ENCODE measurements at regions not wholly inside any gene's neighbourhood (a gene's known extent, or its start where the extent isn't known, plus 50 kb on each side); places are given as distances from the start of the nearest gene placed in this dataset.

DNA sequence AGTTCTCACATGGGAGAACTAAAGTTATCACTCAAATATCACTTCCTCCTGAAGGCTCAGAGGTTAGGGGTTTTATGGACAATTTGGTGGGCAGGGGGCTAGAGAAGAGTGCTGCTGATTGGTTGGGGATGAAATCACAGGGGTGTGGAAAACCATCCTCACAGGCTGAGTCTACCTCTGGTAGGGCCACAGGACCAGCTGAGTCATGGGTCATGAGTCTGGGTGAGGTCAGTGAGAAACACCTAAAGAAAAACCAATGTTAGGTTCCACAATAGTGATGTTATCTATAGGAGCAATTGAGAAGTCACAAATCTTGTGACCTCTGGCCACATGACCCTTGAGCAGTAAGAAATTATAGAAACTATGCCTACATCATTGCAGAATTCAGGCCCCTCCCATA, 203.3 kb upstream of the TARS1 start:
- Histone ChIP-seq H3K4ac (ENCODE audit: low read depth, low read length) (no peak overlapping the region), H3K4me1 (ENCODE audit: control insufficient read depth in 1 of 2, insufficient read depth in 2 of 2, low read length in 2 of 2) (no peaks in the 10 kb centered on the region), H3K18ac (ENCODE audit: low read length) (no peak overlapping the region), H2BK120ac (ENCODE audit: insufficient read depth, low read length, poor library complexity) (no peak overlapping the region), H2BK5ac (ENCODE audit: low read depth, low read length, poor library complexity) (no peak overlapping the region), H3K79me1 (ENCODE audit: low read length) (no peaks in the 10 kb centered on the region), H3K4me2 (ENCODE audit: low read length) (no peak overlapping the region), H3K36me3 (ENCODE audit: control insufficient read depth in 1 of 2, insufficient read depth in 2 of 2, low read length in 2 of 2) (no peaks in the 10 kb centered on the region), H3K9me3 (ENCODE audit: insufficient read depth, low read depth, low read length) (no peaks in the 10 kb centered on the region), H3K23ac (ENCODE audit: low read length) (no peak overlapping the region), H4K8ac (ENCODE audit: low read depth, low read length) (no peak overlapping the region), H3K27me3 (ENCODE audit: insufficient read depth, low read length) (no peaks in the 10 kb centered on the region), H2AFZ (ENCODE audit: insufficient read depth, low read length, poor library complexity) (no peak overlapping the region), H2BK12ac (ENCODE audit: low read length) (no peak overlapping the region), H4K91ac (ENCODE audit: low read depth, low read length) (no peak overlapping the region), H3K4me3 (ENCODE audit: low read depth, low read length) (no peak overlapping the region), H3K79me2 (ENCODE audit: control insufficient read depth, insufficient read depth, low read length, poor library complexity) (no peaks in the 10 kb centered on the region), H3K9ac (ENCODE audit: low read length) (no peak overlapping the region), H3K27ac (ENCODE audit: low read depth, low read length) (no peak overlapping the region), H3K14ac (ENCODE audit: low read length) (no peak overlapping the region), H2AK5ac (ENCODE audit: low read length) (no peak overlapping the region), H4K12ac (ENCODE audit: low read depth, low read length) (no peak overlapping the region)
- no peak for DNase-seq

DNA sequence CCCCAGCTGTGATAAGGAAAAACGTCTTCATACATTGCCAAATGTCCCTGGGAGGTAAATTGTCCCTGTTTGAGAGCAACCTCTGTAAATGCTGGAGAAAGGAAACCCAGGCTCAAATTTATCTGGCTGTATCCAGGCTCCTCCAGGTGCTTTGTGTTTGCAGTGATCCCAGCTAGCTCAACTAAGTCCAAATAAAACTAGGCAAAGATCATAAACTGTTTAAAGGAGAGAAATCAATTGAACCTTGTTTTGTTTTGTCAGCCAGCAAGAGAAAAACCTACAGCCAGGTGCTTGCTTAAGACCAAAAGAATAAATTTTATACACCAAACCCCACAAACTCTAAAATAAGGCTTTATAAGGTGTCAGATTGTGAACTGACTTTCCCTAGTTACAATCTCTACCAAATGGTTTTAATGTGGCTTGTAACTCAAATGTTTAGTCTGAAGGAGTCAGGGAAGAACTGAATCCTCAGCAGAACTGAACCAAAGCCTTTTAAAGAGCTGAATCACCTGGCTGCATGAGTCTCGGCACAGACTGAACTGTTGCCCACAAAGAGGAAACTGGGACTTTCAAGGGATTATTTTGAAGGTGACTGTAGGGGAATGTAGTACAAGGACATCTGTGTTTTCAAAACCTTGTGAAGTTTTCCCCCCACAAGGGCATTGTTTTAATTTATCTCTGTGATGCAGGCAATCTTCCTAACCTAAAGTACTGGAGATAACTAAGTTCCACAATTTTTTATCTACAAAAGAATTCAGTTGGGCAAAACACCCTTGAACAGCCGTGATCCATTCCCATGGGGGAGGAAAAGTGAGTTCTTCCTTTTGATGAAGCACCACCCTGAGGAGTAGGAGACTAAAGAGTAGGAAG, 201.7 kb upstream of the TARS1 start:
- WGBS (ENCODE audit: extremely low coverage, insufficient coverage, insufficient read length), result no CpG with 5 or more reads among the region's 3 CpGs
- Histone ChIP-seq H3K23ac (ENCODE audit: low read length) (no peak overlapping the region), H3K4me1 (ENCODE audit: control insufficient read depth in 1 of 2, insufficient read depth in 2 of 2, low read length in 2 of 2) (no peaks in the 10 kb centered on the region), H3K36me3 (ENCODE audit: control insufficient read depth in 1 of 2, insufficient read depth in 2 of 2, low read length in 2 of 2) (no peaks in the 10 kb centered on the region), H2AFZ (ENCODE audit: insufficient read depth, low read length, poor library complexity) (no peak overlapping the region), H3K9me3 (ENCODE audit: insufficient read depth, low read depth, low read length) (no peaks in the 10 kb centered on the region), H2BK12ac (ENCODE audit: low read length) (no peak overlapping the region), H4K8ac (ENCODE audit: low read depth, low read length) (no peak overlapping the region), H4K12ac (ENCODE audit: low read depth, low read length) (no peak overlapping the region), H2BK120ac (ENCODE audit: insufficient read depth, low read length, poor library complexity) (no peak overlapping the region), H4K91ac (ENCODE audit: low read depth, low read length) (no peak overlapping the region), H3K4ac (ENCODE audit: low read depth, low read length) (no peak overlapping the region), H3K9ac (ENCODE audit: low read length) (no peak overlapping the region), H2AK5ac (ENCODE audit: low read length) (no peak overlapping the region), H3K79me1 (ENCODE audit: low read length) (no peaks in the 10 kb centered on the region), H3K14ac (ENCODE audit: low read length) (no peak overlapping the region), H3K4me2 (ENCODE audit: low read length) (no peak overlapping the region), H3K18ac (ENCODE audit: low read length) (no peak overlapping the region), H3K27me3 (ENCODE audit: insufficient read depth, low read length) (no peaks in the 10 kb centered on the region), H2BK5ac (ENCODE audit: low read depth, low read length, poor library complexity) (no peak overlapping the region), H3K79me2 (ENCODE audit: control insufficient read depth, insufficient read depth, low read length, poor library complexity) (no peaks in the 10 kb centered on the region), H3K4me3 (ENCODE audit: low read depth, low read length) (no peak overlapping the region), H3K27ac (ENCODE audit: low read depth, low read length) (no peak overlapping the region)
- no peak for DNase-seq

DNA sequence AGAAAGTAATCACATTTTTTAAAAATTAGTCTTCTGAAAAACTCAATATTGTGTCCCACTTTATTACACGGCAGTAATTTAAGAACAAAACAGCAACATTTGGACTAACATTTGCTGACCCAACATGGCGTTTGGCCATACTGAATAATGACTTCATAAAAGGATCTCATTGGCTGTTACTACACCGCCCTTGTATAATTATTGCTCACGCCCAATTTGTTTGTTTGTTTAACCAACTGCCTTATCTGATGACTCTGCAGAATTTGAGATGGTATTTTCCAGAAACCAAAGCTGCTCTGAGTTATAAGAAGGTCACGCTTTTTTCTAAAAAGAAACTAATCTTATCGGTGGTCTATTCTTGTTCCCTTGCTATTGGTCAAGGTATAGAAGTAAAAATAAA, 200.2 kb upstream of the TARS1 start:
- Histone ChIP-seq H3K27me3 (ENCODE audit: insufficient read depth, low read length) (no peaks in the 10 kb centered on the region), H4K91ac (ENCODE audit: low read depth, low read length) (no peak overlapping the region), H3K36me3 (ENCODE audit: control insufficient read depth in 1 of 2, insufficient read depth in 2 of 2, low read length in 2 of 2) (no peaks in the 10 kb centered on the region), H3K18ac (ENCODE audit: low read length) (no peak overlapping the region), H2BK120ac (ENCODE audit: insufficient read depth, low read length, poor library complexity) (no peak overlapping the region), H2BK5ac (ENCODE audit: low read depth, low read length, poor library complexity) (no peak overlapping the region), H3K23ac (ENCODE audit: low read length) (no peak overlapping the region), H3K4me1 (ENCODE audit: control insufficient read depth in 1 of 2, insufficient read depth in 2 of 2, low read length in 2 of 2) (no peaks in the 10 kb centered on the region), H3K4me3 (ENCODE audit: low read depth, low read length) (no peak overlapping the region), H3K79me1 (ENCODE audit: low read length) (no peaks in the 10 kb centered on the region), H3K9me3 (ENCODE audit: insufficient read depth, low read depth, low read length) (no peaks in the 10 kb centered on the region), H3K14ac (ENCODE audit: low read length) (no peak overlapping the region), H3K4ac (ENCODE audit: low read depth, low read length) (no peak overlapping the region), H3K4me2 (ENCODE audit: low read length) (no peak overlapping the region), H3K9ac (ENCODE audit: low read length) (no peak overlapping the region), H3K79me2 (ENCODE audit: control insufficient read depth, insufficient read depth, low read length, poor library complexity) (no peaks in the 10 kb centered on the region), H2AFZ (ENCODE audit: insufficient read depth, low read length, poor library complexity) (no peak overlapping the region), H2AK5ac (ENCODE audit: low read length) (no peak overlapping the region), H3K27ac (ENCODE audit: low read depth, low read length) (no peak overlapping the region), H2BK12ac (ENCODE audit: low read length) (no peak overlapping the region), H4K8ac (ENCODE audit: low read depth, low read length) (no peak overlapping the region), H4K12ac (ENCODE audit: low read depth, low read length) (no peak overlapping the region)
- WGBS (ENCODE audit: extremely low coverage, insufficient coverage, insufficient read length), result no CpG with 5 or more reads among the region's 6 CpGs
- DNase-seq, result no peak

DNA sequence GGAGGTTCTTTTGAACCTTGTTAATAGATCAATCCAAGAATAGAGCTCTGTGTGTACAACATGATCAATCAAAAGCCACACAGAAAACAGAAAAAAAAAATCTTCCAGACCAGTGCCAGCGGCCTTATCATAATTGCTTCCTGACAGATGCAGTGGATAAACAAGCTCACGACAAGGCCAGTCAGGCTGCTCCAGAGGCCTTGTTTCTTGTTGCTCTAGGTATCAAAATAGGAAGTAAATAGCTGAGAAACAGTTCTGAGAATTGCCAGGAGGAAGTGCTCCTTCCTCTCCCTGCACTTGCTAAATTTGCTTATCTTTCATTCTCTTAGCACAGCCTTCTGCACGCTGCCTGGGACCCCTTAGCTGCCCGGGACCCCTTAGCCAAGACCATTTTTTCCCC, 199.0 kb upstream of the TARS1 start:
- Histone ChIP-seq H4K12ac (ENCODE audit: low read depth, low read length) (no peak overlapping the region), H4K8ac (ENCODE audit: low read depth, low read length) (no peak overlapping the region), H3K4me2 (ENCODE audit: low read length) (no peak overlapping the region), H2BK5ac (ENCODE audit: low read depth, low read length, poor library complexity) (no peak overlapping the region), H3K36me3 (ENCODE audit: control insufficient read depth in 1 of 2, insufficient read depth in 2 of 2, low read length in 2 of 2) (no peaks in the 10 kb centered on the region), H3K27me3 (ENCODE audit: insufficient read depth, low read length) (no peaks in the 10 kb centered on the region), H3K79me2 (ENCODE audit: control insufficient read depth, insufficient read depth, low read length, poor library complexity) (no peaks in the 10 kb centered on the region), H2BK120ac (ENCODE audit: insufficient read depth, low read length, poor library complexity) (no peak overlapping the region), H3K4ac (ENCODE audit: low read depth, low read length) (no peak overlapping the region), H3K4me1 (ENCODE audit: control insufficient read depth in 1 of 2, insufficient read depth in 2 of 2, low read length in 2 of 2) (no peaks in the 10 kb centered on the region), H3K14ac (ENCODE audit: low read length) (no peak overlapping the region), H3K9ac (ENCODE audit: low read length) (no peak overlapping the region), H3K9me3 (ENCODE audit: insufficient read depth, low read depth, low read length) (no peaks in the 10 kb centered on the region), H3K27ac (ENCODE audit: low read depth, low read length) (no peak overlapping the region), H2AK5ac (ENCODE audit: low read length) (no peak overlapping the region), H3K79me1 (ENCODE audit: low read length) (no peaks in the 10 kb centered on the region), H3K4me3 (ENCODE audit: low read depth, low read length) (no peak overlapping the region), H3K18ac (ENCODE audit: low read length) (no peak overlapping the region), H2BK12ac (ENCODE audit: low read length) (no peak overlapping the region), H3K23ac (ENCODE audit: low read length) (no peak overlapping the region), H4K91ac (ENCODE audit: low read depth, low read length) (no peak overlapping the region), H2AFZ (ENCODE audit: insufficient read depth, low read length, poor library complexity) (no peak overlapping the region)
- WGBS (ENCODE audit: extremely low coverage, insufficient coverage, insufficient read length), result no CpG with 5 or more reads among the region's 4 CpGs
- DNase-seq, result no peak
